Caco-2 (cell line): ENCODE measurements at regions not wholly inside any gene's neighbourhood (a gene's known extent, or its start where the extent isn't known, plus 50 kb on each side); places are given as distances from the start of the nearest gene placed in this dataset.

Experiments
- BruUV-seq: library from RNA; stranded (reverse); fragments of 400-500 nt; replicated peaks from 2 replicates; lab custom pipeline; 2021; lab: Mats Ljungman, UMichigan
- CTCF ChIA-PET: fragments of 300-600 bp; sonication (Branson Sonifier 250); formaldehyde crosslinking; loops from one replicate; lab custom pipeline; 2022; ENCODE audit warnings: antibody characterized with exemption; lab: Charles Lee
- POLR2A ChIA-PET: fragments of 300-600 bp; sonication (Branson Sonifier 250); formaldehyde crosslinking; loops from one replicate; lab custom pipeline; 2022; ENCODE audit warnings: antibody characterized with exemption; lab: Charles Lee
- DNase-seq, 2 experiments: peaks; one replicate each; pipeline versions ENCODE4 v3.0.0 to v3.0.0-alpha.2; 2020 to 2022
- H3K27me3 ChIP-seq: replicated peaks from 2 replicates; pipeline ENCODE4 v1.6.0; 2011; ENCODE audit warnings: low read length; ENCODE audit not compliant: control insufficient read depth, insufficient read depth
- H3K36me3 ChIP-seq: 2 replicates; pipeline ENCODE4 v1.5.1; 2011; ENCODE audit warnings: low read length; ENCODE audit not compliant: control insufficient read depth, insufficient read depth
- H3K4me1 ChIP-seq: fragments of 250-450 bp; sonication (Bioruptor Pico); 2 replicates; pipeline ENCODE4 v1.5.1; 2020; ENCODE audit warnings: mild to moderate bottlenecking
- H3K4me3 ChIP-seq: 2 replicates; pipeline ENCODE4 v1.5.1; 2011; ENCODE audit warnings: low read depth, mild to moderate bottlenecking, control low read depth, low read length
- H3K9me3 ChIP-seq: fragments of 250-450 bp; sonication (Bioruptor Pico); 2 replicates; pipeline ENCODE4 v1.5.1; 2020; ENCODE audit warnings: mild to moderate bottlenecking, moderate library complexity
- H3K27ac Mint-ChIP-seq: one replicate; pipeline ENCODE4 v1.8.0; 2022; ENCODE audit warnings: mixed read lengths; ENCODE audit not compliant: unreplicated experiment
- H3K27me3 Mint-ChIP-seq: one replicate; pipeline ENCODE4 v1.8.0; 2022; ENCODE audit warnings: mixed read lengths; ENCODE audit not compliant: insufficient read depth, unreplicated experiment
- H3K36me3 Mint-ChIP-seq: one replicate; pipeline ENCODE4 v1.8.0; 2022; ENCODE audit warnings: mild to moderate bottlenecking, mixed read lengths; ENCODE audit not compliant: insufficient read depth, unreplicated experiment
- H3K4me1 Mint-ChIP-seq: one replicate; pipeline ENCODE4 v1.8.0; 2022; ENCODE audit warnings: low read depth, mixed read lengths; ENCODE audit not compliant: unreplicated experiment
- H3K4me3 Mint-ChIP-seq: one replicate; pipeline ENCODE4 v1.8.0; 2022; ENCODE audit warnings: mild to moderate bottlenecking, moderate library complexity, mixed read lengths; ENCODE audit not compliant: unreplicated experiment
- H3K9me3 Mint-ChIP-seq: one replicate; pipeline ENCODE4 v1.8.0; 2022; ENCODE audit warnings: mixed read lengths; ENCODE audit not compliant: unreplicated experiment
- intact Hi-C: fragments of 100-400 bp; cut with micrococcal nuclease; formaldehyde crosslinking; loops from one replicate; pipeline ENCODE4 v1.10.0; 2022; ENCODE audit not compliant: unreplicated experiment
- TF ChIP-seq, protein P1 (sequence below), 2 experiments: fragments of 200-600 bp in 1 of 2; IDR thresholded peaks; 1 replicate in 1 of 2; 2 replicates in 1 of 2; pipeline versions ENCODE4 v1.5.1 to v1.8.0; 2011 to 2022; ENCODE audit warnings: antibody characterized with exemption in 1 of 2, control low read depth in 1 of 2, inconsistent platforms in 1 of 2, low read depth in 1 of 2, low read length in 1 of 2, mild to moderate bottlenecking in 1 of 2, moderate library complexity in 1 of 2; ENCODE audit not compliant: insufficient read depth in 1 of 2, severe bottlenecking in 1 of 2, unreplicated experiment in 1 of 2

- POLR2A ChIA-PET = no interaction called here
- CTCF ChIA-PET = no interaction called here
- no peaks in the 10 kb centered on the region for H3K36me3 Mint-ChIP-seq
- peaks cover 10% of the 10 kb centered on the region for H3K4me1 Mint-ChIP-seq
- H3K27ac Mint-ChIP-seq = no peak overlapping the region
- Histone ChIP-seq H3K9me3 (peaks cover 8% of the 10 kb centered on the region; the same call in 1 of the 2 replicates), H3K36me3 (no peaks in the 10 kb centered on the region), H3K4me1 (peaks cover 7% of the 10 kb centered on the region; the same call in 1 of the 2 replicates), H3K27me3 (no peaks in the 10 kb centered on the region), H3K4me3 (no peak overlapping the region)
- H3K4me3 Mint-ChIP-seq = no peak overlapping the region
- intact Hi-C loops = no loop called here
- TF ChIP-seq, protein P1, sequence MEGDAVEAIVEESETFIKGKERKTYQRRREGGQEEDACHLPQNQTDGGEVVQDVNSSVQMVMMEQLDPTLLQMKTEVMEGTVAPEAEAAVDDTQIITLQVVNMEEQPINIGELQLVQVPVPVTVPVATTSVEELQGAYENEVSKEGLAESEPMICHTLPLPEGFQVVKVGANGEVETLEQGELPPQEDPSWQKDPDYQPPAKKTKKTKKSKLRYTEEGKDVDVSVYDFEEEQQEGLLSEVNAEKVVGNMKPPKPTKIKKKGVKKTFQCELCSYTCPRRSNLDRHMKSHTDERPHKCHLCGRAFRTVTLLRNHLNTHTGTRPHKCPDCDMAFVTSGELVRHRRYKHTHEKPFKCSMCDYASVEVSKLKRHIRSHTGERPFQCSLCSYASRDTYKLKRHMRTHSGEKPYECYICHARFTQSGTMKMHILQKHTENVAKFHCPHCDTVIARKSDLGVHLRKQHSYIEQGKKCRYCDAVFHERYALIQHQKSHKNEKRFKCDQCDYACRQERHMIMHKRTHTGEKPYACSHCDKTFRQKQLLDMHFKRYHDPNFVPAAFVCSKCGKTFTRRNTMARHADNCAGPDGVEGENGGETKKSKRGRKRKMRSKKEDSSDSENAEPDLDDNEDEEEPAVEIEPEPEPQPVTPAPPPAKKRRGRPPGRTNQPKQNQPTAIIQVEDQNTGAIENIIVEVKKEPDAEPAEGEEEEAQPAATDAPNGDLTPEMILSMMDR (IDR thresholded peaks at IDR 0.05; ENCODE audit: insufficient read depth in 1 of 2, low read depth in 1 of 2, low read length in 1 of 2, severe bottlenecking in 1 of 2, unreplicated experiment in 1 of 2) = no peak
- BruUV-seq = no TSS peak
- no peaks in the 10 kb centered on the region for H3K9me3 Mint-ChIP-seq
- no peak for DNase-seq
- H3K27me3 Mint-ChIP-seq = peaks cover 2% of the 10 kb centered on the region
These were observed 333.7 kb upstream of the OR4E1 start for GRCh38 chr14:22007363-22007762.

DNA sequence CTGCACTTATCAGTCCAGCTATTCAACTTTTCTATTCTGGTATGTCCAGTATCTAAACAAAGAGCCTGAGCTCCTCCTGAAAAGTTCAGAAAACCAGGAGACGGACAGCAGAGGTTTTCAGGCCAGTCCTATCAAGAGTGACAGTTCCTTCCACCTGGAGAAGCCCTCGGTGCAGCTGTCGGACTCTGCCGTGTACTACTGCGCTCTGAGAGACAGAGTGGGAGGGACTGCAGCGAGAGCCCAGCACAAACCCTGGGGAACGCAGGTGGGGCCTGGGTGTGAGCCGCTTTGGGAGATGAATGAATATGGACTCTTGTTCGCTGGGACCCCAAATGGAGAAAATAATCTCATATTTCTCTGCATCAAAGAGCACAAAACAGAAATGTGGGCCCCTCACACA is 329.8 kb upstream of the OR4E1 start:
- H3K4me3 Mint-ChIP-seq = no peak overlapping the region
- TF ChIP-seq, protein P1 (IDR thresholded peaks at IDR 0.05; ENCODE audit: insufficient read depth in 1 of 2, low read depth in 1 of 2, low read length in 1 of 2, severe bottlenecking in 1 of 2, unreplicated experiment in 1 of 2) = no peak
- CTCF ChIA-PET = interaction anchor here (1.0 kb wide), 1 partner anchor 25 kb away, joined by 3 read pairs; no protein-coding TSS in a partner anchor

GRCh38 chr14:22002860-22003284 is 329.3 kb upstream of the OR4E1 start:
- Mint-ChIP-seq H3K27me3 (no peaks in the 10 kb centered on the region), H3K9me3 (no peaks in the 10 kb centered on the region), H3K4me1 (peaks cover 14% of the 10 kb centered on the region), H3K36me3 (no peaks in the 10 kb centered on the region), H3K4me3 (no peak overlapping the region), H3K27ac (no peak overlapping the region)
- ChIA-PET POLR2A (no interaction called here), CTCF (interaction anchor here (1.0 kb wide), 1 partner anchor 25 kb away, joined by 3 read pairs; no protein-coding TSS in a partner anchor)
- TF ChIP-seq, protein P1 (IDR thresholded peaks at IDR 0.05; ENCODE audit: insufficient read depth in 1 of 2, low read depth in 1 of 2, low read length in 1 of 2, severe bottlenecking in 1 of 2, unreplicated experiment in 1 of 2) = peak; percentile 33 to 53
- Histone ChIP-seq H3K27me3 (no peaks in the 10 kb centered on the region), H3K4me3 (no peak overlapping the region), H3K9me3 (peaks cover under 1% of the 10 kb centered on the region; the same call in 1 of the 2 replicates), H3K36me3 (no peaks in the 10 kb centered on the region), H3K4me1 (peaks cover 7% of the 10 kb centered on the region; the same call in 1 of the 2 replicates)
- intact Hi-C loops = no loop called here
- no TSS peak for BruUV-seq
- DNase-seq = peak in 1 of 2 experiments; percentile 17

More for the DNA sequence above, 329.8 kb upstream of the OR4E1 start:
- POLR2A ChIA-PET = no interaction called here
- BruUV-seq = no TSS peak
- Histone ChIP-seq H3K9me3 (peaks cover 6% of the 10 kb centered on the region; the same call in 1 of the 2 replicates), H3K4me3 (no peak overlapping the region), H3K27me3 (no peaks in the 10 kb centered on the region), H3K36me3 (no peaks in the 10 kb centered on the region), H3K4me1 (peaks cover 7% of the 10 kb centered on the region; the same call in 1 of the 2 replicates)
- Mint-ChIP-seq H3K4me1 (peaks cover 14% of the 10 kb centered on the region), H3K36me3 (no peaks in the 10 kb centered on the region), H3K27me3 (no peaks in the 10 kb centered on the region), H3K27ac (no peak overlapping the region), H3K9me3 (no peaks in the 10 kb centered on the region)
- intact Hi-C loops = no loop called here
- DNase-seq = no peak
